ENCODE measurements at regions not wholly inside any gene's neighbourhood (a gene's known extent, or its start where the extent isn't known, plus 50 kb on each side); places are given as distances from the start of the nearest gene placed in this dataset.
"Not testable (repeated sequence)": the region's sequence is repeated elsewhere in the genome, so short reads cannot be mapped to it uniquely, and the experiment has no call there.

DNA sequence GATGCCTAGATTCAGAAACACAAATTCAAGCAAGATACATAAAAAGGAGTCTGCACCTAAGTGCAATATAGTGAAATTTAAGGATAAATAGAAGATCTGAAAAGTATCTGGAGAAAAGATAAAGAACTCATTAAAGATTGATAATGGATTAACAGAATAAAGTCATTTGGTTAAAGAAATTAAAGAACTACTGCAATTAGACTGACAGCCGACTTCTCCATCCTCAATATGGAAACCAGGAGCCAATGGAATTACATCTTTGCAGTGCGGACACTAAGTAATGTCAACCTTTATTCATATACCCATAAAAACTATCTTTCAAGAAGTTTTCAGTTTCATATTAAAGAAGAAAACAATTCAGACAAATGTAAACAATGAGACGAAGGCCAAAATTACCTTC, 81.0 kb downstream of the MRPL36 start:
- CTCF ChIA-PET: interaction anchor here (0.6 kb wide), 1 partner anchor 10 kb away, joined by 3 read pairs; no protein-coding TSS in a partner anchor
- no peak for DNase-seq (ENCODE audit: low read depth, low spot score)
- H3K36me3 ChIP-seq (ENCODE audit: control insufficient read depth, insufficient read depth, low read length): no peaks in the 10 kb centered on the region

DNA sequence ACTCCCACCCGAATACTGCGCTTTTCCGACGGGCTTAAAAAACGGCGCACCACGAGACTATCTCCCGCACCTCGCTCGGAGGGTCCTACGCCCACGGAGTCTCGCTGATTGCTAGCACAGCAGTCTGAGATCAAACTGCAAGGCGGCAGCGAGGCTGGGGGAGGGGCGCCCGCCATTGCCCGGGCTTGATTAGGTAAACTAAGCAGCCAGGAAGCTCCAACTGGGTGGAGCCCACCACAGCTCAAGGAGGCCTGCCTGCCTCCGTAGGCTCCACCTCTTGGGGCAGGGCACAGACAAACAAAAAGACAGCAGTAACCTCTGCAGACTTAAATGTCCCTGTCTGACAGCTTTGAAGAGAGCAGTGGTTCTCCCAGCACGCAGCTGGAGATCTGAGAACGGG, 89.5 kb downstream of the MRPL36 start:
- H3K4me3 ChIP-seq (ENCODE audit: low read depth in 2 of 2, low read length in 2 of 2); H3K27me3 ChIP-seq (ENCODE audit: control insufficient read depth, insufficient read depth, low read length); in situ Hi-C loops (cut with HindIII; ENCODE audit: low pct_unique_long_range_greater_than_20kb, low sequenced_read_pairs); POLR2A ChIA-PET; BruUV-seq (replicated peaks); H3K4me1 ChIP-seq (ENCODE audit: control insufficient read depth, insufficient read depth, low read length); H3K27ac ChIP-seq (ENCODE audit: low read length); H3K36me3 ChIP-seq (ENCODE audit: control insufficient read depth, insufficient read depth, low read length); CTCF ChIA-PET; H3K9me3 ChIP-seq (ENCODE audit: control insufficient read depth, insufficient read depth, low read depth, low read length); intact Hi-C loops (cut with micrococcal nuclease; ENCODE audit: unreplicated experiment); ATAC-seq; DNase-seq (ENCODE audit: low read depth, low spot score): not testable (repeated sequence)

More for the DNA sequence above, 81.0 kb downstream of the MRPL36 start:
- Histone ChIP-seq H3K4me1 (ENCODE audit: control insufficient read depth, insufficient read depth, low read length) (no peaks in the 10 kb centered on the region), H3K27me3 (ENCODE audit: control insufficient read depth, insufficient read depth, low read length) (no peaks in the 10 kb centered on the region; the same call in none of the 2 replicates), H3K9me3 (ENCODE audit: control insufficient read depth, insufficient read depth, low read depth, low read length) (peaks cover 14% of the 10 kb centered on the region; the same call in 1 of the 2 replicates), H3K27ac (ENCODE audit: low read length) (no peak overlapping the region), H3K4me3 (ENCODE audit: low read depth in 2 of 2, low read length in 2 of 2) (no peak overlapping the region)
- TF ChIP-seq POLR2AphosphoS5 (IDR thresholded peaks at IDR 0.05; ENCODE audit: low read depth, low read length) (no peak), SIN3A (IDR thresholded peaks at IDR 0.05; ENCODE audit: borderline replicate concordance, insufficient read depth, low read depth, low read length) (no peak), TCF7L2 (IDR thresholded peaks at IDR 0.05; ENCODE audit: low read depth, low read length) (no peak)
- TF ChIP-seq, protein P1, sequence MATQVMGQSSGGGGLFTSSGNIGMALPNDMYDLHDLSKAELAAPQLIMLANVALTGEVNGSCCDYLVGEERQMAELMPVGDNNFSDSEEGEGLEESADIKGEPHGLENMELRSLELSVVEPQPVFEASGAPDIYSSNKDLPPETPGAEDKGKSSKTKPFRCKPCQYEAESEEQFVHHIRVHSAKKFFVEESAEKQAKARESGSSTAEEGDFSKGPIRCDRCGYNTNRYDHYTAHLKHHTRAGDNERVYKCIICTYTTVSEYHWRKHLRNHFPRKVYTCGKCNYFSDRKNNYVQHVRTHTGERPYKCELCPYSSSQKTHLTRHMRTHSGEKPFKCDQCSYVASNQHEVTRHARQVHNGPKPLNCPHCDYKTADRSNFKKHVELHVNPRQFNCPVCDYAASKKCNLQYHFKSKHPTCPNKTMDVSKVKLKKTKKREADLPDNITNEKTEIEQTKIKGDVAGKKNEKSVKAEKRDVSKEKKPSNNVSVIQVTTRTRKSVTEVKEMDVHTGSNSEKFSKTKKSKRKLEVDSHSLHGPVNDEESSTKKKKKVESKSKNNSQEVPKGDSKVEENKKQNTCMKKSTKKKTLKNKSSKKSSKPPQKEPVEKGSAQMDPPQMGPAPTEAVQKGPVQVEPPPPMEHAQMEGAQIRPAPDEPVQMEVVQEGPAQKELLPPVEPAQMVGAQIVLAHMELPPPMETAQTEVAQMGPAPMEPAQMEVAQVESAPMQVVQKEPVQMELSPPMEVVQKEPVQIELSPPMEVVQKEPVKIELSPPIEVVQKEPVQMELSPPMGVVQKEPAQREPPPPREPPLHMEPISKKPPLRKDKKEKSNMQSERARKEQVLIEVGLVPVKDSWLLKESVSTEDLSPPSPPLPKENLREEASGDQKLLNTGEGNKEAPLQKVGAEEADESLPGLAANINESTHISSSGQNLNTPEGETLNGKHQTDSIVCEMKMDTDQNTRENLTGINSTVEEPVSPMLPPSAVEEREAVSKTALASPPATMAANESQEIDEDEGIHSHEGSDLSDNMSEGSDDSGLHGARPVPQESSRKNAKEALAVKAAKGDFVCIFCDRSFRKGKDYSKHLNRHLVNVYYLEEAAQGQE (IDR thresholded peaks at IDR 0.05; ENCODE audit: insufficient read depth in 1 of 2, low read depth in 2 of 2, low read length in 1 of 2): no peak
- TF ChIP-seq, protein P2, sequence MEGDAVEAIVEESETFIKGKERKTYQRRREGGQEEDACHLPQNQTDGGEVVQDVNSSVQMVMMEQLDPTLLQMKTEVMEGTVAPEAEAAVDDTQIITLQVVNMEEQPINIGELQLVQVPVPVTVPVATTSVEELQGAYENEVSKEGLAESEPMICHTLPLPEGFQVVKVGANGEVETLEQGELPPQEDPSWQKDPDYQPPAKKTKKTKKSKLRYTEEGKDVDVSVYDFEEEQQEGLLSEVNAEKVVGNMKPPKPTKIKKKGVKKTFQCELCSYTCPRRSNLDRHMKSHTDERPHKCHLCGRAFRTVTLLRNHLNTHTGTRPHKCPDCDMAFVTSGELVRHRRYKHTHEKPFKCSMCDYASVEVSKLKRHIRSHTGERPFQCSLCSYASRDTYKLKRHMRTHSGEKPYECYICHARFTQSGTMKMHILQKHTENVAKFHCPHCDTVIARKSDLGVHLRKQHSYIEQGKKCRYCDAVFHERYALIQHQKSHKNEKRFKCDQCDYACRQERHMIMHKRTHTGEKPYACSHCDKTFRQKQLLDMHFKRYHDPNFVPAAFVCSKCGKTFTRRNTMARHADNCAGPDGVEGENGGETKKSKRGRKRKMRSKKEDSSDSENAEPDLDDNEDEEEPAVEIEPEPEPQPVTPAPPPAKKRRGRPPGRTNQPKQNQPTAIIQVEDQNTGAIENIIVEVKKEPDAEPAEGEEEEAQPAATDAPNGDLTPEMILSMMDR (IDR thresholded peaks at IDR 0.05): no peak
- POLR2A ChIA-PET: no interaction called here
- no TSS peak for BruUV-seq (replicated peaks)
- intact Hi-C loops (cut with micrococcal nuclease; ENCODE audit: unreplicated experiment): no loop called here
- no peak for ATAC-seq
- in situ Hi-C loops (cut with HindIII; ENCODE audit: low pct_unique_long_range_greater_than_20kb, low sequenced_read_pairs): no loop called here

DNA sequence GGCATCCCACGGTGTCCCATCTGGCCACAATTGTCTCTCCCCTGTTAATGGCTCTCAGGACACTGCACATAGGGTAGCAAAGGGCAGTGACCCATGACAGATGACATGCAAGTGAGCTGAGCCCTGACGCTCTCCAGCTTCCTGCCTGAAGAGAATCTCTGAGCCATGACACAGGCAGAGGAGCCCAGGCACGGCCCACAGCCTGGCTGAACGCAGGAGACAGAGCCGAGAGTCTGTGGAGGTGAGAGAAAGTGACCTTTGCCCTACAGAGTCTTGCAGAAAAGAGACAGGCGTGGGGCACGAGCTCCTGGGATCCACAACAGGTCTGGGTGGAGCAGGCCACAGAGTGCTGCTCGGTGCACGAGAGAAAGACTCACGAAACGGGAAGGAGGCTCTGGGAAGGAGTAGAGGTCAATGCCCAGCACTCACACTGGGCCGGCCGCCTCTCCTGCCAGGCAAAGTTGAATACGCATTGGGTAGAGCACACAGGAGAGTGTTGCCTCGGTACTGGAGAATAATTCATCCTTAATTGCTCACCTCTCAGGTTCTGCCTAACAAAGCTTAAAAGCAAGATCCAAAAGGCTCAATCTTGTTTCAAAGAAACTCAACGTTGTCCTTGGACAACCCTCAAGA, 90.3 kb downstream of the MRPL36 start:
- ChIA-PET CTCF (no interaction called here), POLR2A (no interaction called here)
- Histone ChIP-seq H3K36me3 (ENCODE audit: control insufficient read depth, insufficient read depth, low read length) (no peaks in the 10 kb centered on the region), H3K4me3 (ENCODE audit: low read depth in 2 of 2, low read length in 2 of 2) (no peak overlapping the region), H3K27ac (ENCODE audit: low read length) (no peak overlapping the region), H3K27me3 (ENCODE audit: control insufficient read depth, insufficient read depth, low read length) (no peaks in the 10 kb centered on the region), H3K9me3 (ENCODE audit: control insufficient read depth, insufficient read depth, low read depth, low read length) (no peaks in the 10 kb centered on the region), H3K4me1 (ENCODE audit: control insufficient read depth, insufficient read depth, low read length) (no peaks in the 10 kb centered on the region)
- DNase-seq (ENCODE audit: low read depth, low spot score): no peak
- intact Hi-C loops (cut with micrococcal nuclease; ENCODE audit: unreplicated experiment): no loop called here
- in situ Hi-C loops (cut with HindIII; ENCODE audit: low pct_unique_long_range_greater_than_20kb, low sequenced_read_pairs): no loop called here
- TF ChIP-seq SIN3A (IDR thresholded peaks at IDR 0.05; ENCODE audit: borderline replicate concordance, insufficient read depth, low read depth, low read length): no peak
- TF ChIP-seq POLR2AphosphoS5 (IDR thresholded peaks at IDR 0.05; ENCODE audit: low read depth, low read length): no peak
- no TSS peak for BruUV-seq (replicated peaks)
- no peak for ATAC-seq

Measured in Panc1 (cell line).